GM23338 (cell line): ENCODE measurements at regions not wholly inside any gene's neighbourhood (a gene's known extent, or its start where the extent isn't known, plus 50 kb on each side); places are given as distances from the start of the nearest gene placed in this dataset.

Source experiments
- ATAC-seq: fragments of 200-7000 bp; cut with Tn5 transposase; 3 replicates; pipeline ENCODE4 v1.9.1; 2020
- DNase-seq: peaks from one replicate; pipeline ENCODE4 v3.0.0-alpha.2; 2015; ENCODE audit warnings: low spot score
- H2AFZ ChIP-seq: fragments of 200-600 bp; sonication (generic); 2 replicates; pipeline ENCODE4 v1.8.0; 2016; ENCODE audit warnings: antibody characterized with exemption, mild to moderate bottlenecking, moderate library complexity
- H3F3A ChIP-seq: fragments of 200-600 bp; sonication (generic); replicated peaks from 2 replicates; pipeline ENCODE4 v1.8.0; 2017; ENCODE audit warnings: antibody characterized with exemption, mixed run types, low read depth
- H3K27ac ChIP-seq: fragments of 200-600 bp; sonication (generic); 2 replicates; pipeline ENCODE4 v1.6.1; 2016; ENCODE audit warnings: low read depth
- H3K27me3 ChIP-seq: fragments of 200-600 bp; sonication (generic); 2 replicates; pipeline ENCODE4 v1.8.0; 2016; ENCODE audit warnings: mild to moderate bottlenecking, mixed run types, moderate library complexity; ENCODE audit not compliant: insufficient read depth
- H3K36me3 ChIP-seq: fragments of 200-600 bp; sonication (generic); 2 replicates; pipeline ENCODE4 v1.8.0; 2016; ENCODE audit warnings: mild to moderate bottlenecking; ENCODE audit not compliant: insufficient read depth
- H3K4me1 ChIP-seq: fragments of 200-600 bp; sonication (generic); 2 replicates; pipeline ENCODE4 v1.8.0; 2016; ENCODE audit warnings: mild to moderate bottlenecking, moderate library complexity; ENCODE audit not compliant: insufficient read depth
- H3K4me2 ChIP-seq: fragments of 200-600 bp; sonication (generic); 2 replicates; pipeline ENCODE4 v1.7.1; 2017; ENCODE audit warnings: mixed run types
- H3K4me3 ChIP-seq: fragments of 200-600 bp; sonication (generic); 2 replicates; pipeline ENCODE4 v1.6.1; 2016; ENCODE audit warnings: mixed run types
- H3K79me2 ChIP-seq: fragments of 200-600 bp; sonication (generic); replicated peaks from 2 replicates; pipeline ENCODE4 v1.8.0; 2017; ENCODE audit warnings: mild to moderate bottlenecking; ENCODE audit not compliant: insufficient read depth
- H3K9me2 ChIP-seq: fragments of 200-600 bp; sonication (generic); 2 replicates; pipeline ENCODE4 v1.8.0; 2017; ENCODE audit not compliant: insufficient read depth
- H4K20me1 ChIP-seq: fragments of 200-600 bp; sonication (generic); replicated peaks from 2 replicates; pipeline ENCODE4 v1.8.0; 2017; ENCODE audit warnings: mild to moderate bottlenecking; ENCODE audit not compliant: insufficient read depth
- H3K27ac Mint-ChIP-seq: 2 replicates; pipeline ENCODE4 v1.8.0; 2020; ENCODE audit warnings: inconsistent platforms, mild to moderate bottlenecking, moderate library complexity, mixed read lengths
- H3K27me3 Mint-ChIP-seq: 3 replicates; pipeline ENCODE4 v1.8.0; 2022; ENCODE audit warnings: low read depth, mild to moderate bottlenecking, moderate library complexity, mixed read lengths, inconsistent platforms; ENCODE audit not compliant: insufficient read depth, poor library complexity
- H3K36me3 Mint-ChIP-seq: 3 replicates; pipeline ENCODE4 v1.8.0; 2021; ENCODE audit warnings: low read depth, mild to moderate bottlenecking, inconsistent platforms, moderate library complexity, mixed read lengths
- H3K4me1 Mint-ChIP-seq: 3 replicates; pipeline ENCODE4 v1.8.0; 2020; ENCODE audit warnings: mild to moderate bottlenecking, inconsistent platforms, mixed read lengths
- H3K4me3 Mint-ChIP-seq: 3 replicates; pipeline ENCODE4 v1.8.0; 2021; ENCODE audit warnings: moderate library complexity, mild to moderate bottlenecking, inconsistent platforms, mixed read lengths
- H3K9me3 Mint-ChIP-seq: 3 replicates; pipeline ENCODE4 v1.8.0; 2020; ENCODE audit warnings: moderate library complexity, mild to moderate bottlenecking, inconsistent platforms, mixed read lengths
- CREB1 ChIP-seq: fragments of 250-450 bp; sonication (Bioruptor Pico); IDR thresholded peaks from 2 replicates; pipeline ENCODE4 v1.5.0; 2020; ENCODE audit warnings: low read depth, mild to moderate bottlenecking, moderate library complexity
- ETS1 ChIP-seq: IDR thresholded peaks from 2 replicates; pipeline ENCODE4 v1.6.1; 2016; ENCODE audit warnings: antibody characterized with exemption
- EZH2phosphoT487 ChIP-seq: fragments of 200-600 bp; sonication (generic); IDR thresholded peaks from one replicate; pipeline ENCODE4 v1.8.1; 2018; ENCODE audit warnings: antibody characterized with exemption; ENCODE audit not compliant: unreplicated experiment
- POLR2AphosphoS5 ChIP-seq: IDR thresholded peaks from 2 replicates; pipeline ENCODE4 v1.6.1; 2016; ENCODE audit warnings: antibody characterized with exemption, low read depth
- ZNF114 ChIP-seq: fragments of 250-450 bp; sonication (Bioruptor Pico); IDR thresholded peaks from 2 replicates; pipeline ENCODE4 v1.5.0; 2020; ENCODE audit warnings: mild to moderate bottlenecking, moderate library complexity
- ZNF331 ChIP-seq: fragments of 250-450 bp; sonication (Bioruptor Pico); IDR thresholded peaks from 2 replicates; pipeline ENCODE4 v1.5.0; 2020; ENCODE audit warnings: low read depth, mild to moderate bottlenecking, moderate library complexity
- ZNF462 ChIP-seq: fragments of 250-450 bp; sonication (Bioruptor Pico); IDR thresholded peaks from 2 replicates; pipeline ENCODE4 v1.5.0; 2020; ENCODE audit warnings: mild to moderate bottlenecking, moderate library complexity

- Mint-ChIP-seq H3K4me1 (0 out of 3 replicates have a peak, but pooled peaks cover under 1% of the 10 kb centered on the region), H3K27me3 (peaks cover 6% of the 10 kb centered on the region), H3K36me3 (peaks cover 18% of the 10 kb centered on the region; the same call in 2 of the 3 replicates), H3K4me3 (no peak overlapping the region), H3K27ac (no peak overlapping the region), H3K9me3 (peaks cover 16% of the 10 kb centered on the region; the same call in 2 of the 3 replicates)
- Histone ChIP-seq H3K27ac (no peak overlapping the region), H3K4me2 (no peak overlapping the region), H3K9me2 (no peaks in the 10 kb centered on the region), H3K79me2 (no peaks in the 10 kb centered on the region), H3K27me3 (no peaks in the 10 kb centered on the region), H3K4me3 (no peak overlapping the region), H3K36me3 (no peaks in the 10 kb centered on the region), H3K4me1 (no peaks in the 10 kb centered on the region), H2AFZ (no peak overlapping the region), H4K20me1 (no peaks in the 10 kb centered on the region), H3F3A (no peaks in the 10 kb centered on the region)
- DNase-seq (no peak), ATAC-seq (no peak)
- TF ChIP-seq CREB1 (CRISPR knock-in tag): no peak
- no peak for TF ChIP-seq POLR2AphosphoS5
- no peak for TF ChIP-seq EZH2phosphoT487
- no peak for TF ChIP-seq ZNF114
- TF ChIP-seq ZNF462: no peak
- TF ChIP-seq ETS1: no peak
- TF ChIP-seq ZNF331 (CRISPR knock-in tag): no peak
Measured at GRCh38 chr3:173216063-173216462, 75.0 kb upstream of the SPATA16 start.
